Breast epithelium (tissue), 3 donors: ENCODE measurements at regions not wholly inside any gene's neighbourhood (a gene's known extent, or its start where the extent isn't known, plus 50 kb on each side); places are given as distances from the start of the nearest gene placed in this dataset.

Experiments
- CTCF ChIP-seq, 3 donors: fragments of 450-650 bp; IDR thresholded peaks; one replicate each; pipeline ENCODE4 v1.5.1; 2016 to 2017; ENCODE audit warnings: antibody characterized with exemption in 3 of 3, mild to moderate bottlenecking in 3 of 3, moderate library complexity in 3 of 3
- POLR2A ChIP-seq: fragments of 450-650 bp; IDR thresholded peaks from one replicate; pipeline ENCODE4 v1.6.1; 2016; ENCODE audit warnings: antibody characterized with exemption, mild to moderate bottlenecking, moderate library complexity
- POLR2AphosphoS5 ChIP-seq, 3 donors: sonication (generic); formaldehyde crosslinking; IDR thresholded peaks; one replicate each; pipeline ENCODE4 v1.6.1; 2017; ENCODE audit warnings: antibody characterized with exemption in 3 of 3

DNA sequence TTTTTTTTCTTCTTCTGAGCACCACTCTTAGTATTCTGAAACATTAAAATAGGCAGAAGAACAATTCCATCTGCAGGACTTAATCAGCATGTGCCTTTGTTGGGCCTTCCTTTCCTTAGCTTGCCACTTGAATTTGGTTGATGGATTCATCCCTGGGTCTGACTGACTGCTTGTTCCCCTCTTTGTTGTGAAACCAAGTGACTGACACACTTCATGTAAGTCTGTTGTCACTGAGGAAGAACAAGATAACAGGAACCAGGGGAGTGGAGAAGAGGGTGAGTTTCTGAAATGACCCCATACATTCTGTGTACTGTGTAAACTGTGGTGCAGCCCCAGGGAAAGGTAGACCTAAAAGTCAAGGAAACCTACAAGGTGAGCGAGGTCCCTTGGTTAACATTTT is 188.7 kb upstream of the TBC1D5 start:
- TF ChIP-seq CTCF (IDR thresholded peaks at IDR 0.05) (no peak), POLR2A (no peak), POLR2AphosphoS5 (IDR thresholded peaks at IDR 0.05) (no peak)
